ENCODE measurements at regions not wholly inside any gene's neighbourhood (a gene's known extent, or its start where the extent isn't known, plus 50 kb on each side); places are given as distances from the start of the nearest gene placed in this dataset.
A peak's percentile ranks its signal among the peaks of the same experiment; 100 is the strongest.
"Not testable (repeated sequence)": the region's sequence is repeated elsewhere in the genome, so short reads cannot be mapped to it uniquely, and the experiment has no call there.

DNA sequence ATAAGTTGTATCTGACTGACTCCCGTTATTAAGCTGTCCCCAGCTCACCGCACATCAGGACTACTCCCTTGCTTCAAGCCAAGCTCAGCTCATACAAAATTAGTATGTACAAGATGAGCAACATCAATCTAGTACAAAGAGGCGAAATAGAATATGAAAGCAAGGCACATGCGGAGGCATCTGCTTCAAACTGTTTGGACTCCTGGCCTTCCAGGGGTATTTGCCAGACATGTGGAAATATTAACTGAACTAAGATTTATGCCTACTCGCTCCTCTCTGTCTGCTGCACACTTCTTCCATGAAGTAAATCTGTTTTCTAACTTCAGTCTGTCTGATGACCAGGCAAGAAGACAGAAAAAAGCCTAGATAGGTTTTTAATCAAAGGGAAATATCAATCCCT is 499.8 kb downstream of the PID1 start:
- no peak for DNase-seq (ENCODE audit: extremely low spot score)
- Histone ChIP-seq H3K27ac (replicated peaks in 1 of 4) (peak overlapping the region; percentile 56 to 75 (median 62)), H3K27me3 (no peaks in the 10 kb centered on the region), H3K9me3 (no peaks in the 10 kb centered on the region), H3K36me3 (no peaks in the 10 kb centered on the region), H3K4me1 (peaks cover 0 to 9% (median 0%) of the 10 kb centered on the region in 4 donors), H3K4me3 (no peak overlapping the region)
- intact Hi-C loops (cut with DNase I), result no loop called here
- 74% methylated on average over 5 of the region's 5 CpGs for whole genome bisulfite sequencing
- TF ChIP-seq POLR2AphosphoS5 (IDR thresholded peaks at IDR 0.05), result peak; percentile 14 to 38
- no peak for TF ChIP-seq EP300 (IDR thresholded peaks at IDR 0.05)

DNA sequence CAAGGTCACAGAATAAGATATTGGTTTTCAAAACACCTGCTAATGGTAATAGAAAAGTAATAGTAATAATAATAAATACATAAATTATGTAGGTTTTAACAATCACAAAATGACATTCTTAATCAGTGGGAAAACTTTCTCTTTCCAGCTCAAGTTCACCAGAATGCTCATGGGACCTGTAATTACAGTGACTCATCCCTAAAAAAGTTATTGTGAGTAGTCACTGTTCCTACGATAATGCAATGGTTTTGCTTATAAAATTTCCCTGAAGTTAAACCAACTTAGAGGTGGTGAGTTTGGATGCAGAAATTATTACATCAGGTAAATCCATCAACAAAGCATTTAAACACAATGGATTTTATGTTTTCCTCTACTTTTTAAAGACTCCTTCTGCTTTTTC is 502.3 kb downstream of the PID1 start:
- TF ChIP-seq EP300 (IDR thresholded peaks at IDR 0.05) (no peak), POLR2AphosphoS5 (IDR thresholded peaks at IDR 0.05) (no peak), POLR2A (IDR thresholded peaks at IDR 0.05; ENCODE audit: low read depth) (no peak)
- TF ChIP-seq, protein P1, sequence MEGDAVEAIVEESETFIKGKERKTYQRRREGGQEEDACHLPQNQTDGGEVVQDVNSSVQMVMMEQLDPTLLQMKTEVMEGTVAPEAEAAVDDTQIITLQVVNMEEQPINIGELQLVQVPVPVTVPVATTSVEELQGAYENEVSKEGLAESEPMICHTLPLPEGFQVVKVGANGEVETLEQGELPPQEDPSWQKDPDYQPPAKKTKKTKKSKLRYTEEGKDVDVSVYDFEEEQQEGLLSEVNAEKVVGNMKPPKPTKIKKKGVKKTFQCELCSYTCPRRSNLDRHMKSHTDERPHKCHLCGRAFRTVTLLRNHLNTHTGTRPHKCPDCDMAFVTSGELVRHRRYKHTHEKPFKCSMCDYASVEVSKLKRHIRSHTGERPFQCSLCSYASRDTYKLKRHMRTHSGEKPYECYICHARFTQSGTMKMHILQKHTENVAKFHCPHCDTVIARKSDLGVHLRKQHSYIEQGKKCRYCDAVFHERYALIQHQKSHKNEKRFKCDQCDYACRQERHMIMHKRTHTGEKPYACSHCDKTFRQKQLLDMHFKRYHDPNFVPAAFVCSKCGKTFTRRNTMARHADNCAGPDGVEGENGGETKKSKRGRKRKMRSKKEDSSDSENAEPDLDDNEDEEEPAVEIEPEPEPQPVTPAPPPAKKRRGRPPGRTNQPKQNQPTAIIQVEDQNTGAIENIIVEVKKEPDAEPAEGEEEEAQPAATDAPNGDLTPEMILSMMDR (IDR thresholded peaks at IDR 0.05), result no peak
- Histone ChIP-seq H3K9me3 (no peaks in the 10 kb centered on the region), H3K4me3 (no peak overlapping the region), H3K4me1 (peaks cover 0 to 9% (median 0%) of the 10 kb centered on the region in 4 donors), H3K36me3 (no peaks in the 10 kb centered on the region), H3K27me3 (no peaks in the 10 kb centered on the region), H3K27ac (replicated peaks in 1 of 4) (peak overlapping the region in 1 of 4 donors; percentile 61)
- intact Hi-C loops (cut with DNase I), result no loop called here
- 63% methylated on average over 1 of the region's 1 CpG for WGBS
- DNase-seq (ENCODE audit: extremely low spot score), result no peak

- H3K27me3 ChIP-seq; H3K27ac ChIP-seq (replicated peaks in 1 of 4); H3K4me3 ChIP-seq; DNase-seq (ENCODE audit: extremely low spot score); H3K36me3 ChIP-seq; intact Hi-C loops (cut with DNase I); H3K4me1 ChIP-seq; H3K9me3 ChIP-seq: not testable (repeated sequence)
- WGBS, result 57% methylated on average over 3 of the region's 3 CpGs
Measured at GRCh38 chr2:228768141-228768540, 502.9 kb downstream of the PID1 start.

- H3K4me1 ChIP-seq, result peaks cover 0 to 9% (median 0%) of the 10 kb centered on the region in 4 donors
- WGBS, result 80% methylated on average over 2 of the region's 2 CpGs
- H3K9me3 ChIP-seq, result no peaks in the 10 kb centered on the region
- no peak overlapping the region for H3K4me3 ChIP-seq
- TF ChIP-seq, protein P1 (IDR thresholded peaks at IDR 0.05), result no peak
- no peak for TF ChIP-seq POLR2AphosphoS5 (IDR thresholded peaks at IDR 0.05)
- no peaks in the 10 kb centered on the region for H3K27me3 ChIP-seq
- DNase-seq (ENCODE audit: extremely low spot score), result no peak
- intact Hi-C loops (cut with DNase I), result no loop called here
- H3K36me3 ChIP-seq, result no peaks in the 10 kb centered on the region
- H3K27ac ChIP-seq (replicated peaks in 1 of 4), result no peak overlapping the region
Measured at GRCh38 chr2:228767196-228767595, 503.9 kb downstream of the PID1 start.

GRCh38 chr2:228763379-228763981 is 507.6 kb downstream of the PID1 start:
- Histone ChIP-seq H3K27me3 (no peaks in the 10 kb centered on the region), H3K9me3 (no peaks in the 10 kb centered on the region)
- WGBS, result 62% methylated on average over 5 of the region's 5 CpGs

More at GRCh38 chr2:228763379-228763981, 507.6 kb downstream of the PID1 start:
- Histone ChIP-seq H3K36me3 (no peaks in the 10 kb centered on the region), H3K4me3 (no peak overlapping the region), H3K4me1 (no peaks in the 10 kb centered on the region), H3K27ac (replicated peaks in 1 of 4) (no peak overlapping the region)
- intact Hi-C loops (cut with DNase I), result no loop called here
- TF ChIP-seq EP300 (IDR thresholded peaks at IDR 0.05), result no peak
- TF ChIP-seq, protein P1 (IDR thresholded peaks at IDR 0.05), result no peak
- TF ChIP-seq POLR2AphosphoS5 (IDR thresholded peaks at IDR 0.05), result no peak
- TF ChIP-seq POLR2A (IDR thresholded peaks at IDR 0.05; ENCODE audit: low read depth), result no peak
- DNase-seq (ENCODE audit: extremely low spot score), result no peak
